CD4-positive, alpha-beta T cell (primary cell): ENCODE measurements at regions not wholly inside any gene's neighbourhood (a gene's known extent, or its start where the extent isn't known, plus 50 kb on each side); places are given as distances from the start of the nearest gene placed in this dataset.

Experiments used
- ATAC-seq: fragments of 200-7000 bp; cut with Tn5 transposase; one replicate; pipeline ENCODE4 v1.10.0; 2022; ENCODE audit warnings: mild to moderate bottlenecking; ENCODE audit not compliant: poor library complexity
- CTCF ChIA-PET: fragments of 350-600 bp; sonication (Branson Sonifier 250); formaldehyde crosslinking; loops from one replicate; lab custom pipeline; 2021; ENCODE audit warnings: antibody characterized with exemption, inconsistent platforms; lab: Charles Lee
- POLR2A ChIA-PET: fragments of 350-600 bp; sonication (Branson Sonifier 250); formaldehyde crosslinking; loops from one replicate; lab custom pipeline; 2021; ENCODE audit warnings: antibody characterized with exemption, inconsistent platforms; lab: Charles Lee
- DNase-seq, 14 experiments: peaks; one replicate each; pipeline ENCODE4 v3.0.0-alpha.2; 2013 to 2020; ENCODE audit warnings: mixed read lengths in 2 of 14
- H3K27ac ChIP-seq, 2 donors: one replicate each; pipeline versions ENCODE4 v1.5.1 to v1.7.0; 2013; ENCODE audit warnings: low read length in 2 of 2, low read depth in 1 of 2, mild to moderate bottlenecking in 1 of 2
- H3K27me3 ChIP-seq, 2 experiments: 1 replicate in 1 of 2; 2 replicates in 1 of 2; pipeline versions ENCODE4 v1.6.1 to v1.7.0; 2013; ENCODE audit warnings: low read length in 2 of 2, control low read depth in 1 of 2, mild to moderate bottlenecking in 1 of 2, moderate library complexity in 1 of 2; ENCODE audit not compliant: insufficient read depth in 2 of 2, control insufficient read depth in 1 of 2
- H3K36me3 ChIP-seq: one replicate; pipeline ENCODE4 v1.6.1; 2013; ENCODE audit warnings: low read length, control low read depth; ENCODE audit not compliant: insufficient read depth
- H3K4me1 ChIP-seq: one replicate; pipeline ENCODE4 v1.6.1; 2013; ENCODE audit warnings: low read length, control low read depth; ENCODE audit not compliant: insufficient read depth
- H3K4me3 ChIP-seq: one replicate; pipeline ENCODE4 v1.5.1; 2013; ENCODE audit warnings: mild to moderate bottlenecking, low read length, moderate library complexity
- H3K9me3 ChIP-seq, 2 experiments: 1 replicate in 1 of 2; 2 replicates in 1 of 2; pipeline versions ENCODE4 v1.6.1 to v1.7.0; 2013; ENCODE audit warnings: low read length in 2 of 2, mild to moderate bottlenecking in 2 of 2, control low read depth in 1 of 2, moderate library complexity in 1 of 2; ENCODE audit not compliant: control insufficient read depth in 1 of 2, insufficient read depth in 1 of 2
- H3K27ac Mint-ChIP-seq: one replicate; pipeline ENCODE4 v1.8.0; 2020; ENCODE audit warnings: mixed read lengths
- H3K27me3 Mint-ChIP-seq: one replicate; pipeline ENCODE4 v1.8.0; 2021; ENCODE audit warnings: mixed read lengths
- H3K36me3 Mint-ChIP-seq: one replicate; pipeline ENCODE4 v1.8.0; 2021; ENCODE audit warnings: low read depth, mixed read lengths
- H3K4me1 Mint-ChIP-seq: one replicate; pipeline ENCODE4 v1.8.0; 2021; ENCODE audit warnings: low read depth, mixed read lengths
- H3K4me3 Mint-ChIP-seq: one replicate; pipeline ENCODE4 v1.8.0; 2020; ENCODE audit warnings: mild to moderate bottlenecking, mixed read lengths
- H3K9me3 Mint-ChIP-seq: one replicate; pipeline ENCODE4 v1.8.0; 2020; ENCODE audit warnings: mixed read lengths
- intact Hi-C, 2 experiments: fragments of 100-400 bp; cut with DNase I in 1 of 2; cut with micrococcal nuclease in 1 of 2; formaldehyde crosslinking; loops; one replicate each; pipeline versions ENCODE4 v1.15.1 to v1.9.0; 2023 to 2025; cut with DNase I, micrococcal nuclease
- TF ChIP-seq, protein P1 (sequence below): fragments of 200-600 bp; IDR thresholded peaks from one replicate; pipeline ENCODE4 v1.8.0; 2022; ENCODE audit warnings: antibody characterized with exemption, mild to moderate bottlenecking

DNA sequence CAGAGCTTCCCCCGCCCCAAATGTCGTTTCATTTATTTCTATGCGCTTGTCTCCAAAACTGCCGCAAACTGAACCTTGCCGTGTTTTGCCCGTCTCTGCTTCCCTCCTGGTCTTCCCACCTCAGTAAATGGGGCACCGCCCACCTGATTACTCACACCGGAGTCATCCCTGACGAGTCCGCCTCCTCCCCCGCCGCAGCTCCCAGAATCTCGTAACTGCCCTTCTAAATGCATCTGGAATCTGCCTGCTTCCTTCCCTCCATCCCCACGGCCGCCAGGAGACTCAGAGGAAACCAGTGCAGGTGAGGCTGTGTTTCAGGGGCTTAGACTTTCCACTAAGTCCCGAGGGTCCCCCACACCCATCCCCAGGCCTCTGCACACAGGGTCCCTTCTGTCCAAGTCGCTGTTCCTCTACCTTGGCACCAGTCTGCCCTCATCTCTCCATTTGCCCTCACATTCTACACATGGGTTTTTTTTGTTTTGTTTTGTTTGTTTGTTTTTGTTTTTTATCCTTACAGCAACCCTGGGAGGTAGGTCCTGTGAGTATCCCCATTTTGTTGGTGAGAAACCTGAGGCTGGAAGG lies 62.6 kb upstream of the PHF21B start:
- CTCF ChIA-PET, result no interaction called here
- H3K27ac Mint-ChIP-seq, result no peak overlapping the region
- intact Hi-C loops, result loop anchor here in 1 of 2 experiments (5.0 kb wide), 1 partner anchor 1395 kb away; no protein-coding TSS in a partner anchor

GRCh38 chr22:45073064-45073463 lies 63.3 kb upstream of the PHF21B start:
- peaks cover 0 to 11% of the 10 kb centered on the region in 2 experiments for H3K9me3 ChIP-seq
- H3K4me1 Mint-ChIP-seq, result no peaks in the 10 kb centered on the region
- no peaks in the 10 kb centered on the region for H3K4me1 ChIP-seq
- ChIA-PET CTCF (no interaction called here), POLR2A (no interaction called here)
- peaks cover 18 to 27% of the 10 kb centered on the region in 2 experiments for H3K27me3 ChIP-seq
- no peak overlapping the region for H3K4me3 ChIP-seq
- peaks cover 50% of the 10 kb centered on the region for H3K27me3 Mint-ChIP-seq
- H3K4me3 Mint-ChIP-seq, result no peak overlapping the region
- TF ChIP-seq, protein P1, sequence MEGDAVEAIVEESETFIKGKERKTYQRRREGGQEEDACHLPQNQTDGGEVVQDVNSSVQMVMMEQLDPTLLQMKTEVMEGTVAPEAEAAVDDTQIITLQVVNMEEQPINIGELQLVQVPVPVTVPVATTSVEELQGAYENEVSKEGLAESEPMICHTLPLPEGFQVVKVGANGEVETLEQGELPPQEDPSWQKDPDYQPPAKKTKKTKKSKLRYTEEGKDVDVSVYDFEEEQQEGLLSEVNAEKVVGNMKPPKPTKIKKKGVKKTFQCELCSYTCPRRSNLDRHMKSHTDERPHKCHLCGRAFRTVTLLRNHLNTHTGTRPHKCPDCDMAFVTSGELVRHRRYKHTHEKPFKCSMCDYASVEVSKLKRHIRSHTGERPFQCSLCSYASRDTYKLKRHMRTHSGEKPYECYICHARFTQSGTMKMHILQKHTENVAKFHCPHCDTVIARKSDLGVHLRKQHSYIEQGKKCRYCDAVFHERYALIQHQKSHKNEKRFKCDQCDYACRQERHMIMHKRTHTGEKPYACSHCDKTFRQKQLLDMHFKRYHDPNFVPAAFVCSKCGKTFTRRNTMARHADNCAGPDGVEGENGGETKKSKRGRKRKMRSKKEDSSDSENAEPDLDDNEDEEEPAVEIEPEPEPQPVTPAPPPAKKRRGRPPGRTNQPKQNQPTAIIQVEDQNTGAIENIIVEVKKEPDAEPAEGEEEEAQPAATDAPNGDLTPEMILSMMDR, result no peak
- peaks cover 9% of the 10 kb centered on the region for H3K9me3 Mint-ChIP-seq
- intact Hi-C loops, result loop anchor here in 1 of 2 experiments (5.0 kb wide), 1 partner anchor 1394 kb away; no protein-coding TSS in a partner anchor
- no peak overlapping the region for H3K27ac ChIP-seq
- no peak overlapping the region for H3K27ac Mint-ChIP-seq
- no peaks in the 10 kb centered on the region for H3K36me3 Mint-ChIP-seq
- DNase-seq (no peak), ATAC-seq (no peak)
- H3K36me3 ChIP-seq, result no peaks in the 10 kb centered on the region

More for the DNA sequence above, 62.6 kb upstream of the PHF21B start:
- Histone ChIP-seq H3K4me3 (no peak overlapping the region), H3K9me3 (peaks cover 0 to 8% of the 10 kb centered on the region in 2 experiments), H3K27me3 (peaks cover 13 to 20% of the 10 kb centered on the region in 2 experiments), H3K4me1 (no peaks in the 10 kb centered on the region), H3K36me3 (no peaks in the 10 kb centered on the region), H3K27ac (no peak overlapping the region)
- H3K27me3 Mint-ChIP-seq, result peaks cover 50% of the 10 kb centered on the region
- H3K4me1 Mint-ChIP-seq, result no peaks in the 10 kb centered on the region
- DNase-seq (no peak), ATAC-seq (no peak)
- TF ChIP-seq, protein P1, result no peak
- H3K36me3 Mint-ChIP-seq, result no peaks in the 10 kb centered on the region
- H3K4me3 Mint-ChIP-seq, result no peak overlapping the region
- peaks cover 10% of the 10 kb centered on the region for H3K9me3 Mint-ChIP-seq
- POLR2A ChIA-PET, result no interaction called here

GRCh38 chr22:45077286-45077685 lies 67.5 kb upstream of the PHF21B start:
- peaks cover 0 to 2% of the 10 kb centered on the region in 2 experiments for H3K9me3 ChIP-seq
- H3K4me1 ChIP-seq, result no peaks in the 10 kb centered on the region
- H3K4me3 Mint-ChIP-seq, result no peak overlapping the region
- ChIA-PET CTCF (no interaction called here), POLR2A (no interaction called here)
- DNase-seq (no peak), ATAC-seq (no peak)
- no peaks in the 10 kb centered on the region for H3K36me3 ChIP-seq
- H3K27me3 Mint-ChIP-seq, result peaks cover 47% of the 10 kb centered on the region
- intact Hi-C loops, result no loop called here
- no peak overlapping the region for H3K27ac ChIP-seq
- peaks cover 4% of the 10 kb centered on the region for H3K9me3 Mint-ChIP-seq
- no peak overlapping the region for H3K4me3 ChIP-seq
- H3K27me3 ChIP-seq, result peaks cover 14 to 30% of the 10 kb centered on the region in 2 experiments
- TF ChIP-seq, protein P1, result no peak
- H3K36me3 Mint-ChIP-seq, result no peaks in the 10 kb centered on the region
- no peaks in the 10 kb centered on the region for H3K4me1 Mint-ChIP-seq
- H3K27ac Mint-ChIP-seq, result no peak overlapping the region
